Body of pancreas (tissue), 4 donors: ENCODE measurements at regions not wholly inside any gene's neighbourhood (a gene's known extent, or its start where the extent isn't known, plus 50 kb on each side); places are given as distances from the start of the nearest gene placed in this dataset.

ENCODE experiments used
- CTCF ChIP-seq, 7 experiments: fragments of 450-650 bp in 4 of 7; fragments of 200-600 bp in 3 of 7; sonication (generic) in 3 of 7; IDR thresholded peaks; one replicate each; pipeline ENCODE4 v1.5.1; 2016 to 2019; ENCODE audit warnings: antibody characterized with exemption in 7 of 7
- POLR2A ChIP-seq, 3 donors: fragments of 450-650 bp; IDR thresholded peaks; one replicate each; pipeline ENCODE4 v1.6.1; 2016; ENCODE audit warnings: antibody characterized with exemption in 3 of 3, mild to moderate bottlenecking in 2 of 3

GRCh38 chr4:162797108-162797507 lies 369.6 kb downstream of the NAF1 start:
- no peak for TF ChIP-seq CTCF (IDR thresholded peaks at IDR 0.05)
- TF ChIP-seq POLR2A (IDR thresholded peaks at IDR 0.05): no peak
